Spleen (tissue), 11 donors: ENCODE measurements at regions not wholly inside any gene's neighbourhood (a gene's known extent, or its start where the extent isn't known, plus 50 kb on each side); places are given as distances from the start of the nearest gene placed in this dataset.

Source experiments
- DNase-seq: peaks from one replicate; pipeline ENCODE4 v3.0.0-alpha.2; 2020
- H3K27ac ChIP-seq, 8 donors: fragments of 200-600 bp; sonication (generic) in 7 of 8; 1 replicate in 4 of 8; 2 replicates in 4 of 8; pipeline versions ENCODE4 v1.5.0 to v1.8.0; 2016 to 2021; ENCODE audit warnings: inconsistent platforms in 4 of 8, mild to moderate bottlenecking in 4 of 8, moderate library complexity in 1 of 8
- H3K27me3 ChIP-seq, 7 donors: fragments of 200-600 bp; sonication (generic) in 6 of 7; replicated peaks in 1 of 7; 1 replicate in 4 of 7; 2 replicates in 3 of 7; pipeline versions ENCODE4 v1.5.0 to v1.8.0; 2016 to 2021; ENCODE audit warnings: inconsistent platforms in 3 of 7, mild to moderate bottlenecking in 1 of 7
- H3K36me3 ChIP-seq, 6 donors: fragments of 200-600 bp; sonication (generic) in 5 of 6; 1 replicate in 4 of 6; 2 replicates in 2 of 6; pipeline versions ENCODE4 v1.5.0 to v1.8.0; 2016 to 2021; ENCODE audit warnings: inconsistent platforms in 2 of 6
- H3K4me1 ChIP-seq, 6 donors: fragments of 200-600 bp; sonication (generic) in 5 of 6; 1 replicate in 3 of 6; 2 replicates in 3 of 6; pipeline versions ENCODE4 v1.5.0 to v1.8.0; 2016 to 2021; ENCODE audit warnings: inconsistent platforms in 3 of 6
- H3K4me3 ChIP-seq, 8 donors: fragments of 200-600 bp; sonication (generic) in 7 of 8; 1 replicate in 4 of 8; 2 replicates in 4 of 8; pipeline versions ENCODE4 v1.5.0 to v1.8.0; 2016 to 2021; ENCODE audit warnings: inconsistent platforms in 4 of 8, mild to moderate bottlenecking in 4 of 8, moderate library complexity in 2 of 8
- H3K9me3 ChIP-seq, 8 donors: fragments of 200-600 bp; sonication (generic) in 7 of 8; 1 replicate in 4 of 8; 2 replicates in 4 of 8; pipeline versions ENCODE4 v1.5.0 to v1.8.0; 2016 to 2021; ENCODE audit warnings: inconsistent platforms in 4 of 8
- POLR2A ChIP-seq, 3 donors: fragments of 450-650 bp; IDR thresholded peaks; one replicate each; pipeline ENCODE4 v1.5.1; 2017; ENCODE audit warnings: antibody characterized with exemption in 3 of 3, mild to moderate bottlenecking in 1 of 3
- POLR2AphosphoS5 ChIP-seq, 3 donors: sonication (generic); formaldehyde crosslinking; IDR thresholded peaks; one replicate each; pipeline ENCODE4 v1.5.1; 2017; ENCODE audit warnings: antibody characterized with exemption in 3 of 3
- WGBS, 5 donors: extraction: QIAGEN DNeasy Blood & Tissue Kit in 3 of 5; methylation state at CpG; one replicate each; pipeline versions ENCODE4 v1.1.5 to v1.1.7; 2013 to 2018; 5-methylcytosine and 5-hydroxymethylcytosine counted together
- intact Hi-C: fragments of 100-400 bp; cut with DNase I; formaldehyde crosslinking; loops from one replicate; pipeline ENCODE4 v1.15.0; 2023; ENCODE audit warnings: low total_unique reads
- TF ChIP-seq, protein P1 (sequence below), 11 experiments: fragments of 200-600 bp in 7 of 11; fragments of 450-650 bp in 4 of 11; sonication (generic) in 4 of 11; IDR thresholded peaks in 8 of 11; conservative IDR thresholded peaks in 3 of 11; 1 replicate in 7 of 11; 2 replicates in 4 of 11; pipeline versions ENCODE4 v1.4.0 to v1.8.0; 2016 to 2021; ENCODE audit warnings: antibody characterized with exemption in 11 of 11, inconsistent platforms in 4 of 11, mild to moderate bottlenecking in 1 of 11
- donor health status: healthy with polysubstance abuse.
- donor health status: DM: no; HTN: no; CAD: no; lungs with moderate emphysema.
- donor health status: DM: no; HTN: no; CAD: no.
- donor health status: Bipolar disorder and iron deficiency.
- donor health status: healthy.
- donor health status: DM: no; HTN: no; CAD: no.
- donor health status: DM: yes; HTN: yes; CAD: no.

DNA sequence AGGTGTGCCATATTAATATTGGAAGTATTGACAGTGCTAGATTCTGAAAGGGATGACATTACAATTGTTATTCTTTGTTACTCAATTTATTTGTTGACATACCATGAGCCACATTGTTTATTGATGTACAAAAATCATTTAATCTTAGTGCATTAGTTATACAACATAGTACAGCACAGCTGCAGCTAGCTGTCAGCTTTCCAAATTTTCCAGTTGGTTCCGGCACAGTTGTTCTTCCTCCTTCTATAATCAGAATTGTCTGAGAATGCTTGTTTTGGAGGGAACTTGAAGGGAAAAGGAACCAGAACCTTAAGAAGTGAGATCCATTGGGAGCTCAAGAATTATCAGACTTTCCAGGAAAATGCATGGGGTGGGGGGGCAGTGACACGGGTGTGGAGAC lies 281.4 kb downstream of the ZIC3 start:
- TF ChIP-seq POLR2A (IDR thresholded peaks at IDR 0.05) (no peak), POLR2AphosphoS5 (IDR thresholded peaks at IDR 0.05) (no peak)
- TF ChIP-seq, protein P1, sequence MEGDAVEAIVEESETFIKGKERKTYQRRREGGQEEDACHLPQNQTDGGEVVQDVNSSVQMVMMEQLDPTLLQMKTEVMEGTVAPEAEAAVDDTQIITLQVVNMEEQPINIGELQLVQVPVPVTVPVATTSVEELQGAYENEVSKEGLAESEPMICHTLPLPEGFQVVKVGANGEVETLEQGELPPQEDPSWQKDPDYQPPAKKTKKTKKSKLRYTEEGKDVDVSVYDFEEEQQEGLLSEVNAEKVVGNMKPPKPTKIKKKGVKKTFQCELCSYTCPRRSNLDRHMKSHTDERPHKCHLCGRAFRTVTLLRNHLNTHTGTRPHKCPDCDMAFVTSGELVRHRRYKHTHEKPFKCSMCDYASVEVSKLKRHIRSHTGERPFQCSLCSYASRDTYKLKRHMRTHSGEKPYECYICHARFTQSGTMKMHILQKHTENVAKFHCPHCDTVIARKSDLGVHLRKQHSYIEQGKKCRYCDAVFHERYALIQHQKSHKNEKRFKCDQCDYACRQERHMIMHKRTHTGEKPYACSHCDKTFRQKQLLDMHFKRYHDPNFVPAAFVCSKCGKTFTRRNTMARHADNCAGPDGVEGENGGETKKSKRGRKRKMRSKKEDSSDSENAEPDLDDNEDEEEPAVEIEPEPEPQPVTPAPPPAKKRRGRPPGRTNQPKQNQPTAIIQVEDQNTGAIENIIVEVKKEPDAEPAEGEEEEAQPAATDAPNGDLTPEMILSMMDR (IDR thresholded peaks at IDR 0.05 in 8 of 11, conservative IDR thresholded peaks at IDR 0.05 in 3 of 11): no peak
- WGBS, 5 donors: 68 to 79% (median 75%) methylated on average over 2 of the region's 2 CpGs
- no peaks in the 10 kb centered on the region for H3K36me3 ChIP-seq
- peaks cover 0 to 4% (median 0%) of the 10 kb centered on the region in 7 donors for H3K27me3 ChIP-seq
- no peak overlapping the region for H3K4me3 ChIP-seq
- DNase-seq: no peak
- H3K9me3 ChIP-seq: no peaks in the 10 kb centered on the region
- no peak overlapping the region for H3K27ac ChIP-seq
- intact Hi-C loops: no loop called here
- no peaks in the 10 kb centered on the region for H3K4me1 ChIP-seq

DNA sequence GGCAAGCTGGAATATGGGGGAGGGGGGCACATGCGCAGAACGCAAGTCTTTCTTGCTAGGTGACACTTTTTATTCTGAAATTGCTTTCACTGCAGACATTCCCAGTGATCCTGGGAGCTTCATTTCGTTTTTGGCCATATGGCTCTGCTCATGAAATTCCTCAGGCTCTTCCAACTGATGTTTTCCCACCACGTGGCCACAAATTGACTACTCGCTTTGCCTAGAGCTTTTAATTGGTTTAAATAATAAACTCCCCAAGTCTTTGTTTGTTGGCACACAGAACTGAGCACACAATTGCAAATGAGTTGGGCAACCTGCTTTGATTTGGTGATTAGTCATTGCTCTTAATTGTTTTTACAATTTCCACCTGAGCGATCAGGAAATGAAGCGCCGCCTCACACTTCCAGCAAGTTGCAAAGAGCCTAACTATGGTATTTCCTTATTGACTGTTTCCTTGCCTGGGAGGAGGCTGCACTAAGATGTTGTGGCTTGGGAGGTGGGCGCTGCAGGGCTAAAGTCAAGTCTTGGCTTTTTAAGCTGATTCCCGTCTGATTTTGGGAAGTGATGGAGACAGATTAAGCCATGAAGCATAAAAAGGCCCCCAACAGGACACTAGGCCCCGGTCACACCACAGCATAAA lies 282.5 kb downstream of the ZIC3 start:
- H3K36me3 ChIP-seq: no peaks in the 10 kb centered on the region
- intact Hi-C loops: no loop called here
- no peaks in the 10 kb centered on the region for H3K27me3 ChIP-seq
- DNase-seq: no peak
- H3K27ac ChIP-seq: no peak overlapping the region
- H3K4me3 ChIP-seq: no peak overlapping the region
- H3K9me3 ChIP-seq: no peaks in the 10 kb centered on the region
- 36 to 42% (median 41%) methylated on average over 9 to 11 of the region's 11 CpGs for WGBS, 5 donors
- no peak for TF ChIP-seq POLR2AphosphoS5 (IDR thresholded peaks at IDR 0.05)
- no peak for TF ChIP-seq POLR2A (IDR thresholded peaks at IDR 0.05)
- TF ChIP-seq, protein P1 (IDR thresholded peaks at IDR 0.05 in 8 of 11, conservative IDR thresholded peaks at IDR 0.05 in 3 of 11): no peak
- no peaks in the 10 kb centered on the region for H3K4me1 ChIP-seq

DNA sequence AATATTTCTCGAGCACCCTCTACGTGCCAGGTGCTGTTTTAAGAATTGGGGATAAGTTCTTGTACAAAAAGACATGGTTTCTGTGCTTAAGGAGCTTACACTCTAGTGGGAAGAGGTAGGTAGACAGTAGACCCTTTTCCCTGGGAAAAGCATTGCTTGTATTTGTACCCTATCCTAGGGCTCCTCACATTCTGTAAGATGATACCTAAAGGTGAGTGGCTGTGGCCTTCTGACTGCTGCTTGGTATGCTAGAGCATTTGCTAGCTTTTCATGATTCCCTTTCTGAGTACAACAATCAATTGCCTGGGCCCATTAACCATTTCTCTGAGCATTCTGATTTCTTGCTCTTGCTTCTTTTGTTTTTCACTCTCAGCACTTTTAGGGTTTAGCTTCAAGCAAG lies 286.6 kb downstream of the ZIC3 start:
- Histone ChIP-seq H3K4me3 (no peak overlapping the region), H3K27me3 (no peaks in the 10 kb centered on the region), H3K27ac (no peak overlapping the region), H3K9me3 (no peaks in the 10 kb centered on the region), H3K4me1 (no peaks in the 10 kb centered on the region), H3K36me3 (no peaks in the 10 kb centered on the region)
- DNase-seq: no peak
- intact Hi-C loops: no loop called here
- 54 to 73% (median 61%) methylated on average over 2 of the region's 2 CpGs for WGBS, 5 donors
- no peak for TF ChIP-seq POLR2A (IDR thresholded peaks at IDR 0.05)
- TF ChIP-seq, protein P1 (IDR thresholded peaks at IDR 0.05 in 8 of 11, conservative IDR thresholded peaks at IDR 0.05 in 3 of 11): no peak
- no peak for TF ChIP-seq POLR2AphosphoS5 (IDR thresholded peaks at IDR 0.05)

DNA sequence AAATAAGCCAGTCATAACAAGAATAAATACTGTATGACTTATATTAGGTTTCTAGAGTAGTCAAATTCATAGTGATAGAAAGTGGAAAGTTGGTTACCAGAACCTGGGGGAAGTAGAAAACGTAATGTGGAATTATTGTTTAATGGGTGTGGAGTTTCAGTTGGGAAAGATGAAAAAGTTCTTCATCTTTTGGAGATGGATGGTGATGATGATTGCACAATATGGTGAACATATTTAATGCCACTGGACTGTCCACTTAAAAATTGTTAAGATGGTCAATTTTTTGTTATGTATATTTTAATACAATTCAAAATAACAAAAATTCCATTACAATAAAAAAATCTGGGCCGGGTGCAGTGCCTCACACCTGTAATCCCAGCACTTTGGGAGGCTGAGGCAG lies 289.6 kb downstream of the ZIC3 start:
- Histone ChIP-seq H3K27me3 (no peaks in the 10 kb centered on the region), H3K9me3 (no peaks in the 10 kb centered on the region), H3K4me3 (no peak overlapping the region), H3K27ac (no peak overlapping the region), H3K36me3 (no peaks in the 10 kb centered on the region), H3K4me1 (no peaks in the 10 kb centered on the region)
- intact Hi-C loops: no loop called here
- TF ChIP-seq POLR2A (IDR thresholded peaks at IDR 0.05) (no peak), POLR2AphosphoS5 (IDR thresholded peaks at IDR 0.05) (no peak)
- TF ChIP-seq, protein P1 (IDR thresholded peaks at IDR 0.05 in 8 of 11, conservative IDR thresholded peaks at IDR 0.05 in 3 of 11): no peak
- WGBS, 5 donors: 43 to 78% (median 52%) methylated on average over 2 of the region's 2 CpGs
- no peak for DNase-seq
